Dendritic cell treated with granulocyte-macrophage colony-stimulating factor and Interleukin-4, amounts not matched to agents 40 ng/mL and 50 ng/mL, for 4 days (primary cell): ENCODE measurements at regions not wholly inside any gene's neighbourhood (a gene's known extent, or its start where the extent isn't known, plus 50 kb on each side); places are given as distances from the start of the nearest gene placed in this dataset.
"Not testable (repeated sequence)": the region's sequence is repeated elsewhere in the genome, so short reads cannot be mapped to it uniquely, and the experiment has no call there.

Experiments
- H3K27ac Mint-ChIP-seq: one replicate; pipeline ENCODE4 v1.8.0; 2022; ENCODE audit warnings: mild to moderate bottlenecking, mixed read lengths
- H3K27me3 Mint-ChIP-seq: one replicate; pipeline ENCODE4 v1.8.0; 2022; ENCODE audit warnings: mild to moderate bottlenecking, mixed read lengths
- H3K36me3 Mint-ChIP-seq: one replicate; pipeline ENCODE4 v1.8.0; 2022; ENCODE audit warnings: low read depth, mixed read lengths
- H3K4me1 Mint-ChIP-seq: one replicate; pipeline ENCODE4 v1.8.0; 2022; ENCODE audit warnings: low read depth, mixed read lengths
- H3K4me3 Mint-ChIP-seq: one replicate; pipeline ENCODE4 v1.8.0; 2022; ENCODE audit warnings: mild to moderate bottlenecking, moderate library complexity, mixed read lengths
- H3K9me3 Mint-ChIP-seq: one replicate; pipeline ENCODE4 v1.8.0; 2022; ENCODE audit warnings: mixed read lengths
- intact Hi-C: fragments of 100-400 bp; cut with micrococcal nuclease; formaldehyde crosslinking; loops from one replicate; pipeline ENCODE4 v1.15.0; 2022

- H3K36me3 Mint-ChIP-seq, H3K27me3 Mint-ChIP-seq, H3K27ac Mint-ChIP-seq, intact Hi-C loops, H3K4me3 Mint-ChIP-seq, H3K4me1 Mint-ChIP-seq: not testable (repeated sequence)
- peaks cover 19% of the 10 kb centered on the region for H3K9me3 Mint-ChIP-seq
These were observed 1760.7 kb upstream of the DEFB115 start for GRCh38 chr20:29496767-29497166.

- Mint-ChIP-seq H3K27me3 (no peaks in the 10 kb centered on the region), H3K4me1 (no peaks in the 10 kb centered on the region), H3K4me3 (no peak overlapping the region), H3K9me3 (peaks cover 19% of the 10 kb centered on the region), H3K27ac (no peak overlapping the region), H3K36me3 (no peaks in the 10 kb centered on the region)
- intact Hi-C loops: no loop called here
These were observed 1760.2 kb upstream of the DEFB115 start for GRCh38 chr20:29497261-29497671.

GRCh38 chr20:29497684-29498083 is 1759.8 kb upstream of the DEFB115 start:
- H3K9me3 Mint-ChIP-seq: peaks cover 19% of the 10 kb centered on the region
- H3K27ac Mint-ChIP-seq, H3K36me3 Mint-ChIP-seq, H3K27me3 Mint-ChIP-seq, H3K4me1 Mint-ChIP-seq, H3K4me3 Mint-ChIP-seq, intact Hi-C loops: not testable (repeated sequence)

- not testable (repeated sequence) for H3K27ac Mint-ChIP-seq
- peaks cover 13% of the 10 kb centered on the region for H3K9me3 Mint-ChIP-seq
These were observed 1756.7 kb upstream of the DEFB115 start for GRCh38 chr20:29500738-29501137.

GRCh38 chr20:29514634-29515033 is 1742.8 kb upstream of the DEFB115 start:
- H3K4me3 Mint-ChIP-seq, H3K27ac Mint-ChIP-seq: not testable (repeated sequence)

More at GRCh38 chr20:29500738-29501137, 1756.7 kb upstream of the DEFB115 start:
- intact Hi-C loops, H3K27me3 Mint-ChIP-seq, H3K4me1 Mint-ChIP-seq, H3K4me3 Mint-ChIP-seq, H3K36me3 Mint-ChIP-seq: not testable (repeated sequence)

GRCh38 chr20:29516847-29517246 is 1740.6 kb upstream of the DEFB115 start:
- peaks cover 39% of the 10 kb centered on the region for H3K9me3 Mint-ChIP-seq
- H3K4me3 Mint-ChIP-seq, intact Hi-C loops, H3K36me3 Mint-ChIP-seq, H3K27ac Mint-ChIP-seq, H3K27me3 Mint-ChIP-seq, H3K4me1 Mint-ChIP-seq: not testable (repeated sequence)

More at GRCh38 chr20:29514634-29515033, 1742.8 kb upstream of the DEFB115 start:
- intact Hi-C loops, H3K27me3 Mint-ChIP-seq, H3K4me1 Mint-ChIP-seq, H3K36me3 Mint-ChIP-seq: not testable (repeated sequence)
- peaks cover 33% of the 10 kb centered on the region for H3K9me3 Mint-ChIP-seq

- H3K4me3 Mint-ChIP-seq, H3K27me3 Mint-ChIP-seq, intact Hi-C loops, H3K27ac Mint-ChIP-seq, H3K36me3 Mint-ChIP-seq, H3K4me1 Mint-ChIP-seq: not testable (repeated sequence)
- peaks cover 17% of the 10 kb centered on the region for H3K9me3 Mint-ChIP-seq
These were observed 1737.7 kb upstream of the DEFB115 start for GRCh38 chr20:29519610-29520241.

GRCh38 chr20:29533566-29534177 is 1723.8 kb upstream of the DEFB115 start:
- not testable (repeated sequence) for H3K27me3 Mint-ChIP-seq, H3K4me1 Mint-ChIP-seq, H3K4me3 Mint-ChIP-seq, H3K27ac Mint-ChIP-seq, H3K9me3 Mint-ChIP-seq, H3K36me3 Mint-ChIP-seq
- intact Hi-C loops: loop anchor here (10.0 kb wide), 1 partner anchor 1731 kb away; no protein-coding TSS in a partner anchor

- intact Hi-C loops, H3K4me3 Mint-ChIP-seq, H3K9me3 Mint-ChIP-seq, H3K36me3 Mint-ChIP-seq, H3K4me1 Mint-ChIP-seq, H3K27ac Mint-ChIP-seq, H3K27me3 Mint-ChIP-seq: not testable (repeated sequence)
These were observed 1690.4 kb upstream of the DEFB115 start for GRCh38 chr20:29566901-29567635.

- H3K4me1 Mint-ChIP-seq, H3K27me3 Mint-ChIP-seq, H3K36me3 Mint-ChIP-seq, H3K27ac Mint-ChIP-seq, H3K4me3 Mint-ChIP-seq, intact Hi-C loops, H3K9me3 Mint-ChIP-seq: not testable (repeated sequence)
These were observed 1689.8 kb upstream of the DEFB115 start for GRCh38 chr20:29567671-29568070.

- H3K27me3 Mint-ChIP-seq, intact Hi-C loops, H3K4me1 Mint-ChIP-seq, H3K9me3 Mint-ChIP-seq, H3K36me3 Mint-ChIP-seq, H3K4me3 Mint-ChIP-seq, H3K27ac Mint-ChIP-seq: not testable (repeated sequence)
These were observed 1687.3 kb upstream of the DEFB115 start for GRCh38 chr20:29570126-29570525.

- H3K27ac Mint-ChIP-seq, intact Hi-C loops, H3K9me3 Mint-ChIP-seq, H3K36me3 Mint-ChIP-seq, H3K27me3 Mint-ChIP-seq, H3K4me3 Mint-ChIP-seq, H3K4me1 Mint-ChIP-seq: not testable (repeated sequence)
These were observed 1667.9 kb upstream of the DEFB115 start for GRCh38 chr20:29589530-29589929.

- H3K27ac Mint-ChIP-seq, H3K27me3 Mint-ChIP-seq, H3K9me3 Mint-ChIP-seq, H3K4me3 Mint-ChIP-seq, H3K36me3 Mint-ChIP-seq, intact Hi-C loops, H3K4me1 Mint-ChIP-seq: not testable (repeated sequence)
These were observed 1653.3 kb upstream of the DEFB115 start for GRCh38 chr20:29604163-29604562.

- H3K4me3 Mint-ChIP-seq, H3K27me3 Mint-ChIP-seq, H3K27ac Mint-ChIP-seq, H3K9me3 Mint-ChIP-seq, H3K4me1 Mint-ChIP-seq, H3K36me3 Mint-ChIP-seq, intact Hi-C loops: not testable (repeated sequence)
These were observed 1651.3 kb upstream of the DEFB115 start for GRCh38 chr20:29606171-29606570.
